IMR-90 (cell line): ENCODE measurements at regions not wholly inside any gene's neighbourhood (a gene's known extent, or its start where the extent isn't known, plus 50 kb on each side); places are given as distances from the start of the nearest gene placed in this dataset.

Source experiments
- ATAC-seq: fragments of 200-7000 bp; cut with Tn5 transposase; 2 replicates; pipeline ENCODE4 v1.9.1; 2020; ENCODE audit warnings: low read depth, mild to moderate bottlenecking, moderate library complexity
- BruUV-seq: library from RNA; stranded (reverse); fragments of 400-500 nt; replicated peaks from 2 replicates; lab custom pipeline; 2021; lab: Mats Ljungman, UMichigan
- CTCF ChIA-PET: fragments of 300-600 bp; formaldehyde crosslinking; extraction: SDS; loops from one replicate; lab custom pipeline; 2021; ENCODE audit warnings: antibody characterized with exemption; lab: Yijun Ruan, JAX
- POLR2A ChIA-PET: fragments of 300-600 bp; sonication (Branson Sonifier 250); formaldehyde crosslinking; loops from one replicate; lab custom pipeline; 2022; ENCODE audit warnings: antibody characterized with exemption; ENCODE audit not compliant: unreplicated experiment; lab: Charles Lee
- DNase-seq: peaks from one replicate; pipeline ENCODE4 v3.0.0; 2013
- H2AFZ ChIP-seq: replicated peaks from 2 replicates; pipeline ENCODE3; 2013; ENCODE audit warnings: low read length, mild to moderate bottlenecking; ENCODE audit not compliant: poor library complexity
- H2AK5ac ChIP-seq: 2 replicates; pipeline ENCODE4 v1.6.1; 2013; ENCODE audit warnings: low read depth, low read length, inconsistent platforms
- H2AK9ac ChIP-seq: replicated peaks from 2 replicates; pipeline ENCODE3; 2013; ENCODE audit warnings: mild to moderate bottlenecking, low read depth, low read length, moderate library complexity; ENCODE audit not compliant: poor library complexity
- H2BK120ac ChIP-seq: 2 replicates; pipeline ENCODE4 v1.6.1; 2013; ENCODE audit warnings: low read depth, low read length, inconsistent platforms
- H2BK15ac ChIP-seq: 3 replicates; pipeline ENCODE4 v1.6.1; 2013; ENCODE audit warnings: low read depth, low read length, inconsistent platforms
- H2BK20ac ChIP-seq: 2 replicates; pipeline ENCODE4 v1.6.1; 2013; ENCODE audit warnings: low read depth, mild to moderate bottlenecking, inconsistent platforms, low read length, moderate library complexity
- H2BK5ac ChIP-seq: 2 replicates; pipeline ENCODE4 v1.6.1; 2013; ENCODE audit warnings: mild to moderate bottlenecking, low read depth, low read length, inconsistent platforms; ENCODE audit not compliant: poor library complexity, severe bottlenecking
- H3K14ac ChIP-seq: replicated peaks from 2 replicates; pipeline ENCODE4 v1.6.1; 2013; ENCODE audit warnings: low read depth, low read length, inconsistent platforms
- H3K18ac ChIP-seq: 2 replicates; pipeline ENCODE4 v1.6.1; 2013; ENCODE audit warnings: low read depth, low read length, control low read depth
- H3K23ac ChIP-seq: 2 replicates; pipeline ENCODE4 v1.6.1; 2013; ENCODE audit warnings: low read depth, low read length, inconsistent platforms
- H3K27ac ChIP-seq: 2 replicates; pipeline ENCODE4 v1.5.1; 2013; ENCODE audit warnings: mild to moderate bottlenecking, control low read depth, low read length; ENCODE audit not compliant: insufficient read depth
- H3K27me3 ChIP-seq: 2 replicates; pipeline ENCODE4 v1.6.1; 2013; ENCODE audit warnings: low read length; ENCODE audit not compliant: control insufficient read depth, insufficient read depth
- H3K36me3 ChIP-seq: 2 replicates; pipeline ENCODE4 v1.6.1; 2013; ENCODE audit warnings: low read length, mixed read lengths; ENCODE audit not compliant: control insufficient read depth, insufficient read depth
- H3K4ac ChIP-seq: 2 replicates; pipeline ENCODE4 v1.6.1; 2013; ENCODE audit warnings: low read depth, low read length, inconsistent platforms
- H3K4me1 ChIP-seq: 2 replicates; pipeline ENCODE4 v1.6.1; 2013; ENCODE audit warnings: low read length, mixed read lengths; ENCODE audit not compliant: control insufficient read depth, insufficient read depth
- H3K4me2 ChIP-seq: 2 replicates; pipeline ENCODE4 v1.6.1; 2013; ENCODE audit warnings: low read depth, mild to moderate bottlenecking, control low read depth, low read length, moderate library complexity
- H3K4me3 ChIP-seq: 2 replicates; pipeline ENCODE4 v1.5.1; 2013; ENCODE audit warnings: low read depth, mild to moderate bottlenecking, control low read depth, low read length, moderate library complexity; ENCODE audit not compliant: insufficient read depth
- H3K56ac ChIP-seq: 2 replicates; pipeline ENCODE4 v1.6.1; 2013; ENCODE audit warnings: low read length, inconsistent platforms; ENCODE audit not compliant: insufficient read depth; ENCODE audit errors: extremely low read depth
- H3K79me1 ChIP-seq, 2 experiments: 2 replicates each; pipeline ENCODE4 v1.6.1; 2013; ENCODE audit warnings: low read length in 2 of 2, inconsistent platforms in 1 of 2, low read depth in 1 of 2
- H3K9ac ChIP-seq: 2 replicates; pipeline ENCODE4 v1.6.1; 2013; ENCODE audit warnings: low read depth, low read length, control low read depth
- H3K9me1 ChIP-seq: 2 replicates; pipeline ENCODE4 v1.6.1; 2013; ENCODE audit warnings: low read length, inconsistent platforms; ENCODE audit not compliant: insufficient read depth
- H3K9me3 ChIP-seq: 2 replicates; pipeline ENCODE4 v1.6.1; 2013; ENCODE audit warnings: low read length; ENCODE audit not compliant: control insufficient read depth, insufficient read depth
- H4K20me1 ChIP-seq: 2 replicates; pipeline ENCODE4 v1.6.1; 2013; ENCODE audit warnings: low read length, inconsistent platforms; ENCODE audit not compliant: insufficient read depth
- H4K5ac ChIP-seq: 2 replicates; pipeline ENCODE4 v1.6.1; 2013; ENCODE audit warnings: mild to moderate bottlenecking, low read depth, low read length, control low read depth
- H4K8ac ChIP-seq, 2 experiments: 2 replicates each; pipeline ENCODE4 v1.6.1; 2013; ENCODE audit warnings: low read depth in 2 of 2, low read length in 2 of 2, control low read depth in 1 of 2, inconsistent platforms in 1 of 2
- H4K91ac ChIP-seq: 2 replicates; pipeline ENCODE4 v1.6.1; 2013; ENCODE audit warnings: low read depth, low read length, inconsistent platforms; ENCODE audit not compliant: insufficient read depth
- CHD1 ChIP-seq: IDR thresholded peaks from 2 replicates; pipeline ENCODE4 v1.6.1; 2012; ENCODE audit warnings: low read depth, low read length, improper control_type of control experiment
- CTCF ChIP-seq: conservative IDR thresholded peaks from 2 replicates; pipeline ENCODE4 v1.5.1; 2012; ENCODE audit warnings: mild to moderate bottlenecking, low read depth, low read length, improper control_type of control experiment
- FOS ChIP-seq: fragments of 150-350 bp; IDR thresholded peaks from 2 replicates; pipeline ENCODE4 v1.6.1; 2016; ENCODE audit warnings: low read depth, low read length
- MAFK ChIP-seq: IDR thresholded peaks from 2 replicates; pipeline ENCODE4 v1.6.1; 2012; ENCODE audit warnings: low read depth, low read length, improper control_type of control experiment
- MXI1 ChIP-seq: IDR thresholded peaks from 2 replicates; pipeline ENCODE4 v1.6.1; 2012; ENCODE audit warnings: low read depth, mild to moderate bottlenecking, low read length, moderate library complexity, borderline replicate concordance
- RCOR1 ChIP-seq: IDR thresholded peaks from 2 replicates; pipeline ENCODE4 v1.6.1; 2012; ENCODE audit warnings: mild to moderate bottlenecking, low read length, improper control_type of control experiment; ENCODE audit not compliant: insufficient replicate concordance
- USF2 ChIP-seq: fragments of 150-350 bp; IDR thresholded peaks from 2 replicates; pipeline ENCODE4 v1.6.1; 2017; ENCODE audit warnings: mild to moderate bottlenecking, antibody characterized with exemption, low read length, low read depth
- WGBS, 2 experiments: methylation state at CpG; one replicate each; pipeline versions ENCODE4 v1.1.5 to v1.1.7; 2013; ENCODE audit warnings: missing lambda C conversion rate in 2 of 2; ENCODE audit not compliant: insufficient read length in 1 of 2; ENCODE audit errors: extremely low coverage in 2 of 2; 5-methylcytosine and 5-hydroxymethylcytosine counted together
- dilution Hi-C: fragments of 300-500 bp; cut with HindIII; formaldehyde crosslinking; loops from one replicate; pipeline ENCODE4 v1.14.3; 2018; ENCODE audit warnings: low sequenced_read_pairs; ENCODE audit not compliant: unreplicated experiment
- in situ Hi-C: fragments of 300-500 bp; cut with MboI; formaldehyde crosslinking; loops from 3 replicates; pipeline ENCODE4 v1.14.3; 2019; ENCODE audit warnings: low sequenced_read_pairs, inconsistent platforms, mixed read lengths
- intact Hi-C: fragments of 100-400 bp; cut with micrococcal nuclease; formaldehyde crosslinking; loops from 2 replicates; pipeline ENCODE4 v1.10.0; 2022
- TF ChIP-seq, protein P1 (sequence below): fragments of 150-350 bp; IDR thresholded peaks from 2 replicates; pipeline ENCODE4 v1.6.1; 2016; ENCODE audit warnings: low read depth, mild to moderate bottlenecking, low read length, moderate library complexity, borderline replicate concordance

- Histone ChIP-seq H3K4me2 (no peak overlapping the region), H3K9ac (no peak overlapping the region), H3K18ac (no peak overlapping the region), H3K56ac (no peak overlapping the region), H3K79me1 (no peaks in the 10 kb centered on the region), H2AK9ac (no peak overlapping the region), H3K27me3 (no peaks in the 10 kb centered on the region), H2BK15ac (no peak overlapping the region), H2BK20ac (no peak overlapping the region), H3K9me1 (no peaks in the 10 kb centered on the region), H4K20me1 (no peaks in the 10 kb centered on the region), H2AK5ac (no peak overlapping the region), H3K14ac (no peak overlapping the region), H4K5ac (no peak overlapping the region), H2AFZ (no peak overlapping the region), H3K27ac (no peak overlapping the region), H4K8ac (no peak overlapping the region), H3K36me3 (no peaks in the 10 kb centered on the region), H3K4ac (no peak overlapping the region), H3K4me3 (no peak overlapping the region), H4K91ac (no peak overlapping the region), H3K23ac (no peak overlapping the region), H3K4me1 (no peaks in the 10 kb centered on the region), H2BK120ac (no peak overlapping the region), H3K9me3 (no peaks in the 10 kb centered on the region; the same call in 1 of the 2 replicates), H2BK5ac (no peak overlapping the region)
- in situ Hi-C loops (no loop called here), intact Hi-C loops (no loop called here), dilution Hi-C loops (no loop called here)
- TF ChIP-seq CTCF (no peak), FOS (no peak), MXI1 (no peak), USF2 (no peak), MAFK (no peak), CHD1 (no peak), RCOR1 (no peak)
- TF ChIP-seq, protein P1, sequence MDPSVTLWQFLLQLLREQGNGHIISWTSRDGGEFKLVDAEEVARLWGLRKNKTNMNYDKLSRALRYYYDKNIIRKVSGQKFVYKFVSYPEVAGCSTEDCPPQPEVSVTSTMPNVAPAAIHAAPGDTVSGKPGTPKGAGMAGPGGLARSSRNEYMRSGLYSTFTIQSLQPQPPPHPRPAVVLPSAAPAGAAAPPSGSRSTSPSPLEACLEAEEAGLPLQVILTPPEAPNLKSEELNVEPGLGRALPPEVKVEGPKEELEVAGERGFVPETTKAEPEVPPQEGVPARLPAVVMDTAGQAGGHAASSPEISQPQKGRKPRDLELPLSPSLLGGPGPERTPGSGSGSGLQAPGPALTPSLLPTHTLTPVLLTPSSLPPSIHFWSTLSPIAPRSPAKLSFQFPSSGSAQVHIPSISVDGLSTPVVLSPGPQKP, result no peak
- POLR2A ChIA-PET, result no interaction called here
- DNase-seq, result no peak
- no CpG with 5 or more reads among the region's 1 CpG for WGBS, 2 experiments
- CTCF ChIA-PET, result no interaction called here
- BruUV-seq, result no TSS peak
- no peak for ATAC-seq
These were observed 1037.6 kb downstream of the DSC3 start for GRCh38 chr18:30004965-30005364.
